ENCODE measurements at regions not wholly inside any gene's neighbourhood (a gene's known extent, or its start where the extent isn't known, plus 50 kb on each side); places are given as distances from the start of the nearest gene placed in this dataset.

DNA sequence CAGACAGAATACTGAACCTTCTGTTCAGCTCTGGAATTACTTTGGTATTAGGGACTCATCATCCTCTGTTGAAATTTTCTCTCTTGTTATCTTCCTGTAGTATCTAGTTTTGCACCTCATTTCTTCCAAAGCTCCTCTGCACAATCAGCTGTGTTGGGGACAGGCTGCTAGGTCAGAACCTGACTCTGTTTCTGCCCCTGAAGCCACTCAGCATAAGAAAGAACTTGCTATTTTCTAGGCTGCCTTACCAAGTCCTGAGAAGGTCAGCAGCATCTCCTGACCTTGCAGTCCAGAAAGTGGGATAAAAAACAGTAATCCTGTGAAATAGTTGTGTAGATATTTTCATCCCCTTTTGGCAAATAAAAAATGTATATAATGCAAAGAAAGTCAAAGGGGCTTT is 862.6 kb downstream of the SORCS3 start:
- no peak overlapping the region for H4K5ac ChIP-seq (ENCODE audit: insufficient read length, low read depth, low read length)
- FAIRE-seq (no peak), DNase-seq (ENCODE audit: low read depth in 1 of 2, low spot score in 2 of 2) (no peak)
- no peak overlapping the region for H3K23ac ChIP-seq (ENCODE audit: insufficient read length)
- no peak overlapping the region for H3K9ac ChIP-seq (replicated peaks in 1 of 4; ENCODE audit: extremely low read depth in 1 of 4, low read depth in 3 of 4, low read length in 3 of 4)
- no peaks in the 10 kb centered on the region for H3K4me1 ChIP-seq (replicated peaks in 1 of 4; ENCODE audit: control insufficient read depth in 3 of 4, insufficient read depth in 4 of 4, low read length in 3 of 4)
- H2BK15ac ChIP-seq (ENCODE audit: low read length): no peak overlapping the region
- no peaks in the 10 kb centered on the region for H4K20me1 ChIP-seq (replicated peaks in 1 of 2; ENCODE audit: control insufficient read depth in 1 of 2, insufficient read depth in 2 of 2, low read length in 2 of 2)
- no peaks in the 10 kb centered on the region for H3K27me3 ChIP-seq (replicated peaks in 1 of 4; ENCODE audit: control insufficient read depth in 3 of 4, extremely low read depth in 1 of 4, insufficient read depth in 3 of 4, low read length in 3 of 4)
- H3K9me3 ChIP-seq (ENCODE audit: insufficient read depth in 2 of 2, low read depth in 1 of 2, low read length in 1 of 2): no peaks in the 10 kb centered on the region
- H2AFZ ChIP-seq (ENCODE audit: low read length): no peak overlapping the region
- POLR2A ChIA-PET (ENCODE audit: partially characterized antibody): no interaction called here
- no peak overlapping the region for H2AK5ac ChIP-seq (ENCODE audit: low read depth, low read length)
- H4K91ac ChIP-seq (replicated peaks; ENCODE audit: insufficient read length, low read length): no peak overlapping the region
- no peak overlapping the region for H2BK120ac ChIP-seq (replicated peaks; ENCODE audit: low read depth, low read length)
- no peak overlapping the region for H4K8ac ChIP-seq (ENCODE audit: extremely low read depth, insufficient read depth, low read length)
- no peak overlapping the region for H3K4me3 ChIP-seq (ENCODE audit: extremely low read depth in 1 of 4, insufficient read depth in 2 of 4, low read depth in 3 of 4, low read length in 4 of 4)
- no peaks in the 10 kb centered on the region for H3K36me3 ChIP-seq (ENCODE audit: control insufficient read depth in 2 of 4, insufficient read depth in 4 of 4, low read length in 3 of 4)
- no peaks in the 10 kb centered on the region for H3K79me1 ChIP-seq (ENCODE audit: low read depth, low read length)
- no peak overlapping the region for H2BK20ac ChIP-seq (ENCODE audit: low read length)
- H3K79me2 ChIP-seq (ENCODE audit: control insufficient read depth in 1 of 2, insufficient read depth in 2 of 2, low read length in 2 of 2): no peaks in the 10 kb centered on the region
- no peak overlapping the region for H3K4ac ChIP-seq (replicated peaks; ENCODE audit: insufficient read length, low read depth, low read length)
- H3K14ac ChIP-seq (ENCODE audit: insufficient read length): no peak overlapping the region
- no peak overlapping the region for H2BK5ac ChIP-seq (ENCODE audit: low read depth, low read length)
- H3K18ac ChIP-seq (ENCODE audit: extremely low read depth, low read length): no peak overlapping the region
- H3K27ac ChIP-seq (ENCODE audit: low read depth, low read length): no peak overlapping the region
- H2BK12ac ChIP-seq (ENCODE audit: low read depth, low read length): no peak overlapping the region
- CTCF ChIA-PET (ENCODE audit: partially characterized antibody): no interaction called here
- no peak overlapping the region for H3K56ac ChIP-seq (replicated peaks; ENCODE audit: insufficient read length, low read depth, low read length)
- no peak overlapping the region for H3K4me2 ChIP-seq (ENCODE audit: insufficient read depth in 1 of 2, low read depth in 2 of 2, low read length in 2 of 2)
- no peaks in the 10 kb centered on the region for H3K23me2 ChIP-seq (ENCODE audit: low read depth, low read length)
- no peak for TF ChIP-seq EZH2 (IDR thresholded peaks at IDR 0.05; ENCODE audit: low read depth, low read length, severe bottlenecking)
- no peak for TF ChIP-seq SRF (IDR thresholded peaks at IDR 0.05; ENCODE audit: low read depth, low read length)
- no peak for TF ChIP-seq CBX5 (IDR thresholded peaks at IDR 0.05; ENCODE audit: low read depth, low read length)
- TF ChIP-seq SIRT6 (IDR thresholded peaks at IDR 0.05; ENCODE audit: low read length): no peak
- TF ChIP-seq POU5F1 (IDR thresholded peaks at IDR 0.05; ENCODE audit: low read depth, low read length): no peak
